Gastrocnemius medialis (tissue), 4 donors: ENCODE measurements at regions not wholly inside any gene's neighbourhood (a gene's known extent, or its start where the extent isn't known, plus 50 kb on each side); places are given as distances from the start of the nearest gene placed in this dataset.

Source experiments
- POLR2A ChIP-seq, 2 donors: fragments of 450-650 bp; IDR thresholded peaks; one replicate each; pipeline ENCODE4 v1.6.1; 2017; ENCODE audit warnings: antibody characterized with exemption in 2 of 2, mild to moderate bottlenecking in 2 of 2, moderate library complexity in 2 of 2
- TF ChIP-seq, protein P1 (sequence below), 5 experiments: fragments of 450-650 bp in 3 of 5; fragments of 200-600 bp in 2 of 5; sonication (generic) in 2 of 5; IDR thresholded peaks in 4 of 5; conservative IDR thresholded peaks in 1 of 5; 1 replicate in 4 of 5; 2 replicates in 1 of 5; pipeline ENCODE4 v1.5.1; 2016 to 2019; ENCODE audit warnings: antibody characterized with exemption in 5 of 5, mild to moderate bottlenecking in 3 of 5, moderate library complexity in 3 of 5

DNA sequence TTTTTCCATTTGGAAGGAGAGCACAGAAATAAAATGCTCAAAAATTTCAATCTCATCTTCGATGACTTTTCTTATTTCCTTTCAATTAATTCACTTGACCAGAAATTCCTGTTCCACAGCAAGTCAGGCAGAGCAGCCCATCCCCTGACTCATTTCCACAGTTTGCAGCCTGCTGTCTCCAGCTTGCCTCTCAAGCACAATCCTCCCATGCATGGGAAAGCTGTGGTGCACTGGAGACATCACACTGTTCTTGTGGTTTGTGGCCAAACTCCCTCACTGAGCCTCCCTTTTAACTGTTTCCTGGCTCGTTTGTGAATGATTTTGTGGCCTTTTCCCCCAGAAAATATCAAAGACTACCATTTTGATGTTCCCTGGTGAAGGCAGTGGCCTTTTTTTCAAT lies 114.0 kb upstream of the ENPEP start:
- TF ChIP-seq, protein P1, sequence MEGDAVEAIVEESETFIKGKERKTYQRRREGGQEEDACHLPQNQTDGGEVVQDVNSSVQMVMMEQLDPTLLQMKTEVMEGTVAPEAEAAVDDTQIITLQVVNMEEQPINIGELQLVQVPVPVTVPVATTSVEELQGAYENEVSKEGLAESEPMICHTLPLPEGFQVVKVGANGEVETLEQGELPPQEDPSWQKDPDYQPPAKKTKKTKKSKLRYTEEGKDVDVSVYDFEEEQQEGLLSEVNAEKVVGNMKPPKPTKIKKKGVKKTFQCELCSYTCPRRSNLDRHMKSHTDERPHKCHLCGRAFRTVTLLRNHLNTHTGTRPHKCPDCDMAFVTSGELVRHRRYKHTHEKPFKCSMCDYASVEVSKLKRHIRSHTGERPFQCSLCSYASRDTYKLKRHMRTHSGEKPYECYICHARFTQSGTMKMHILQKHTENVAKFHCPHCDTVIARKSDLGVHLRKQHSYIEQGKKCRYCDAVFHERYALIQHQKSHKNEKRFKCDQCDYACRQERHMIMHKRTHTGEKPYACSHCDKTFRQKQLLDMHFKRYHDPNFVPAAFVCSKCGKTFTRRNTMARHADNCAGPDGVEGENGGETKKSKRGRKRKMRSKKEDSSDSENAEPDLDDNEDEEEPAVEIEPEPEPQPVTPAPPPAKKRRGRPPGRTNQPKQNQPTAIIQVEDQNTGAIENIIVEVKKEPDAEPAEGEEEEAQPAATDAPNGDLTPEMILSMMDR (IDR thresholded peaks at IDR 0.05 in 4 of 5, conservative IDR thresholded peaks at IDR 0.05 in 1 of 5), result no peak
- no peak for TF ChIP-seq POLR2A (IDR thresholded peaks at IDR 0.05)
